ENCODE measurements at regions not wholly inside any gene's neighbourhood (a gene's known extent, or its start where the extent isn't known, plus 50 kb on each side); places are given as distances from the start of the nearest gene placed in this dataset.

DNA sequence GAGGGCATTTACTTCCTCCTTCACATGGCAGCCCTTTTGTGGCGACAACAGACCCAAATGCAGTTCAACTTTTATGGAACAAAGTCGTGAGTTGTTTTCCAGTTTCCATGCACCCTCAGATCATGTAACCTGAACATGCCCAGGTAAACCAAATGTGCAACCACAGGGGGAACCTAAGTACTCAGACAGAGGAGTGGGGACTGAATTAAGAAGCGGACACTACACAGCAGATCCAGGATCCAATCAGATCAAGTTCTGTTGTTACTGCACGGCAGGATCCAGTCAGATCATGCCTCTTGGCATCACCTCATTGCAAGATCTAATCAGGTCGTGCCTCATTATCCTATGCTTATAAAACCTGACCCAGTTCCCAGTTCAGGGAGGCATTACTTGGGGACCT lies 115.7 kb downstream of the MATN1 start:
- no peak for DNase-seq

DNA sequence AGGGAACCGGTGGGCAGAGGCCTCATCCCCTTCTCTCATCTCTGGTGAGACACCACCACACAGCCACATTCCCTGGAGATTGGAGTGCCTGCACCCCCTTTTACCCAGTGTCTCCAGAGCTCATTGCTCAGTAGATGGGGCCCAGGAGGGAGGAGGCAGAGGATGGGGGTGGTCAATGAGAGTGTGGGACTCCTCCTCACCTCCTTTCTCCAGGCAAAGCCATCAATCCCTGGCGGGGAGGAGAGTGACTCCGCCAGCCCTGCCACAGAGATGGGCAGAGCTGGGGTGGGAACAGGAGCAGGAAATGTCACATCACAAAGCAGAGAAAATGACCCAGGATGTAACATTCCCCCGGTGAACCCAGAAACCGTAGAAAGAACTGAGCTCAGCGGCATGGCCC lies 117.2 kb downstream of the MATN1 start:
- no peak for DNase-seq

DNA sequence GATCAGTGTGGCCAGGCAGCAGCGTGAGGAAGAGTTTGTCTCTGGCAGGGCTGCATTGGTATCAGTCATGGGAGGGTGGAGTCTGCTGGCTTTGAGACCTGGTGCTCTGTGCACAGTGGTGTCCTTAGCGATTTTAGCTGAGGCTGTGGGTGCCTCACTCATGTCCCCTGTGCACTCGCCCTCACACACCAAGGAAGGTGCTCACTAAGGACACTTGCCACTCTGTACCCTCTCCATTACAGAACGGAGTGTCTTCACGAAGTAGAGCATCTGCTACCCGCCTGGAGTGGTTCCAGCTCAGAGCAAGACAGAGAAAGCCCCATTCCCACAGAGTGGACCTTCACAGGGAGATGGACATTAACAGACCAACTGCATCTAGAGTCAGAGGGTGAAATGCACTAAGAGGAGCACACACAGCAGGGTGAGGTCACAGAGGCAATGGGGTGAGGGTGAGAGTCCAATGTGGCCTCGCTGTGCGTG lies 117.9 kb downstream of the MATN1 start:
- DNase-seq, result no peak

GRCh38 chr1:30604801-30605440 lies 118.5 kb downstream of the MATN1 start:
- DNase-seq, result no peak

GRCh38 chr1:30603081-30603858 lies 120.1 kb downstream of the MATN1 start:
- DNase-seq, result no peak

DNA sequence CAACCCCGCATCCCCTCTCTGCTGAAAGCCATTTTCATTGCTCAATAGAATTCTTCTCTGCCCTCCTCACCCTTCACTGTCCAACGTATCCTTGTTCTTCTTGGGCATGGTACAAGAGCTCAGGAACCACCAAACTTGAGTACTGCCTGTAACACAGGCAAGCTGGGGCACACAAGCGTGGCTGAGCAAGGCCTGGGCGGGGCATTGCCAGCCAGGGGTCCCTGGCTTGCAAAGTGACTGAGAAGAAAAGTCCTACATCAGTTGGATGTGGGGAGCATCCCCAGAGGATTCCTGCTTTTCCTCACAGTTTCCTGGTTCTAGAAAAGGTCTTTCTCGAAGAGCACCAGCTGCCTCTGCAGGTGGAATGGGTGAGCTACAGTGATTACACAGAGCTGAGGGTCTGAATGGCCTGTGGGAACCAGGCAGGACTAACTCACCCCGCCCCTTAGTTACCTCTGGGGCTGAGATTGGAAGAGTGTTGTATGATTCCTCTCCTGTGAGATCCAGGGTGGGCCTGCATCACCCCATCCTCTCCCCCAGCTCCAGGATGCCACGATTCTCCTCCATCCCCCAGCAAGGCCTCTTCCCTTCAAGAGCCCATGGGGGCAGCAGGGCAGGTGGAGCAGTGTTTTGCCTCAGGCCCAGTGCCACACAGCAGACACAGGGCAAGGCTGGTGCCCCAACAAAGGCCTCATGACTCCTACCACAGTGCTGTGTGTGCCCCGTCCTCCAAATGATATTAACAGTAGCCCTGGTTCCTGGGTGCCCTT lies 121.9 kb downstream of the MATN1 start:
- DNase-seq, result no peak

DNA sequence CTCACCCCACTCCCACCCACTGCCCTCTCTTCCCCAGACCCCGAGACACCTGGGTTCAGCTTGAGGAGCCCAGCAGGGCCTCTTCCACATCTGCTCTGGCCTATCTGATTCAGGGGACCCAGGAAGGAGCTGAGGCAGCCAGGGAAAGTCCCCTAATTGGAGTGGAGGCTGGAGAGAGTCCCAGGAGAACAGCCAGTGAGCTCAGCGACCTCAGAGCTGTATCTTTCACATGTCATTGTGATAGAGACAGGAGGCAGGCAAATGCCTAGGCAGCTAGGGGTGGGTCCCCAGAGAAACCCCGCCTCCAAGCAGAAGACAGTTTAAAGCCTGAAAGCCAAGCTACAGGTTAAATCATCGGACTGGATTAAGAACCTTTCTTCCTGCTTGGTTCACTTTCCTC lies 122.7 kb downstream of the MATN1 start:
- no peak for DNase-seq

- DNase-seq, result no peak
Observed at GRCh38 chr1:30600258-30600657, 123.1 kb downstream of the MATN1 start.

DNA sequence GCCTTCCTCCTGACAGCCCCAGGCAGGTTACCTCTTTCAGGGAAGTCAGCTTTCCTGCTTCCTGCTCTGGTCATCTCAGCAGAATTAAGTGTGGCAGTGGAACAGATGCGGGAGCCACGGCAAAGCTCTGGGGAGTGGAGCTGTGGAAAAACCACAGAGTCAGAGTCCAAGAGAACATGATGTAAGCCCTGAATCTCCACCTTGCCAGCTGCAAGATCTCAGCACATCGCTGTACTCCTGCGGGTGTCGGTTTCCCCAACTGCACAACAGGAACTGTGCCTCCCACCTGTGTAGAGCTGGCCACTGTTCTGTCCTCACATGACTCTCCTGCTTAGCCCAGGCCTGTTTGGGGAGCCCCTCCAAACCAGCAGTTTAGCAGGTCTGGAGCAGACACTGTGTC lies 123.7 kb downstream of the MATN1 start:
- DNase-seq, result no peak

- DNase-seq, result no peak
Observed at GRCh38 chr1:30598571-30599114, 124.7 kb downstream of the MATN1 start.

DNA sequence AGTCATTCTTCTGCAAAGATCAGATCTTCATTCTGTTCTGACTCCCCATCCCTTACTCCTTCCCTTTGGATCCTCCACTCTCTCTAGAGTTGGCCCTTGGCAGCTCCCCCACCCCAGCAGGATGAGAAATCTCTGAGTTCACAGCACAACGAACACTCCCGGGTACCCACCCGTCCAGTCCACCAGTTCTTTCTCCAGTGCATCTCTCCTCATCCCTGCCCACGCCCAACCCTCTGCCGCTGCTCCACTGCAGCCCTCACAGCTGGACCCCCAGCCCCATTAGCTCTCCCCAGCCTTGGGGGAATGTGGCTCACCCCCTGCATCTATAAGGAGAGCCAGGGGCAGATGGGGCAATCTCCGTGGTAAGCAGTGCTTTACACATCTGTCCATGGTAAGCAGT lies 125.7 kb downstream of the MATN1 start:
- DNase-seq, result no peak

DNA sequence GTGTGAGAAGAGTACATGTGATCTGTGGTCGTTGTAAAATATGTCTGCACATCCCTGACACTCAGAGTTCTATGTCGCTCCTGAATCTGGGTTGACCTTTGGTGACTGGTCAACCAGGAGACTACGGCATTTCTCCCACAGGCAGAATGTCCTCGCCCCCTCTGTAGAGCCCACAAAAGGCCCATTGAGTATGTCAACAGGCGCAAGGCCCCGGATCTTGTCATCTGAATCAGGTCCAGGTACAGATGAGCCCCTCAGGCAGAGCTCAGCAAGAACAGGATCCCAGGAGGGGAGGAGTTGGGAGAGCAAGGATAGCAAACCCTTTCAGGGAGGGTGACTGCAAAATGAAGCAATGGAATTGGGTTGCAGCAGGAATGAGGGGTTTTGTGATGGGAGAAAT lies 126.5 kb downstream of the MATN1 start:
- DNase-seq, result no peak

GRCh38 chr1:30596470-30596869 lies 126.9 kb downstream of the MATN1 start:
- DNase-seq, result no peak

DNA sequence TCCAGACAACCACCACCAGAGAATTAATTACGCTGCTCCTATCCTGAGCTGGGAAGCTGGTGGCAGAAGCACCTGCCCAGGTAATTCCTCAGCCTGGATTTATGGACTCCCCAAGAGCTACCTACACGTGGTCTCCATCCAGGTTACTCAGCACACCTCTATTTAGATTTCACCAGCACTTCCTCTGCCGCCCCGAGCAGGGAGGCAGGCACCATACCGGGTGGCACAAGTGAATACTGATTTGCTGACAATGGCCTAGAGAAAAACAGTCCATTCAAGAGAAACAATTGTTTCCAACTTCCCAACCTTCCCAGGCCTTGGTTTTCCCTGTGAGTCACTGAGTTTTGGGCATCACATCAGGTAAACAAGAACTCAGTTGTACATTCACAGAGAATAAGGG lies 134.3 kb downstream of the MATN1 start:
- no peak for DNase-seq

GRCh38 chr1:30588311-30589073 lies 134.9 kb downstream of the MATN1 start:
- DNase-seq, result no peak

DNA sequence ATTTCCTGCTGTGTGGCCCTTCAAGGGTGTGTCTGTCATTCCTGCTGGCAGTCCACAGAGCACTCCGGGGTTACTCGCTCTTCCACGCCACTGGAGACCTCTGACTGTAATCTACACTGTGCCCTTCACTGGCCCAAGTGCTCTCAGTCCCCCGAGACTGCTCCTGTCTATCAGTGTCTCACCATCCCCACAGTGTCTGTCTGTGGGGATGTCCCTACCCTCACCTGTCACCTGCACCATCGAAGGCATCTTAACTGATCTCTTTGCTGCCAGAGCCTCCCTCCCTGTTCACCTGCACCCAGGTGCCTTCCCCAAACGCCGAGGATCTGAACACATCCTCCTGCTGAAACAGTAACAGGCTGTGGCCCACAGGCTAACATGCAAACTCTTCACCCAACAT lies 136.7 kb downstream of the MATN1 start:
- DNase-seq, result no peak

GRCh38 chr1:30579580-30579979 lies 143.8 kb downstream of the MATN1 start:
- no peak for DNase-seq

GRCh38 chr1:30575066-30575465 lies 148.3 kb downstream of the MATN1 start:
- no peak for DNase-seq

- DNase-seq, result no peak
Observed at GRCh38 chr1:30572192-30572591, 151.2 kb downstream of the MATN1 start.

- DNase-seq, result no peak
Observed at GRCh38 chr1:30571380-30571779, 152.0 kb downstream of the MATN1 start.

DNA sequence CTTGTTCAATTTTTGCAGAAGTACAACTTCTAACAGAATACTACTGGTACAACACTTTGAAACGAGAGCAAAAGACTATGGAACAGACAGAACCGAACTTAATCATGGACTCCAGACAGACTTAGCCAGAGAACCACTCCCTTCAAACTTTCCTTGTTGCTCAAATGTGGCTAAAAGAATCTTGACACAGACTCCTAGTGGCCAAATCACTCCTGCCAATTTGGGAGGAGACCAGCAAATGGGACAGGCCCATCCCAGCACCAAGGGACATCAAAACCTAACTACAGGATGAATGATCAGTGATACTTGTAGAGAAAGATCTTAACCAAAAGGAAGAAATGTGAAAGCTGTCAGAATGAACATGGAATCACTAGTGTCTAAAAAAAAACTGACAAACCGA lies 154.0 kb downstream of the MATN1 start:
- DNase-seq, result no peak

GRCh38 chr1:30562559-30562958 lies 160.8 kb downstream of the MATN1 start:
- DNase-seq, result no peak

DNA sequence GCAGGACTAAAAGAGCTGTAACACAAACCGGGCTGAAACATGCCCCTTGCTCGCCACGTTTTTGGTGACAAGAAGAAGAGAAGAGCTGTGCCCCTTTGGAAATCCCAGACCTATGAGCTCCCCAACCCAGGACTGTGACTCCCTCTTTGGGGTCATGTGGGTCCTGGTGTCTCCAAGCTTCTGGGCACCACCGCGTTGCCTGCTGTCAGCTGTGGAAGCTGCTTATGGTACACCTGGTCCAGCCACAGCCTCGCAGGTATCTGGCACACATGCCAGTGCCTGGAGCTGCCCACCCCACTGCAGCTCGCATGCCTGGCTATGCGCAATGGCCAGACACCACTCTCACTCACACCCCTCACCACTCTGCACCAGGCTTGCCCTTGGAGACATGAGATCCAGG lies 171.8 kb downstream of the MATN1 start:
- no peak for DNase-seq

All from stimulated activated CD4-positive, alpha-beta T cell treated with anti-CD3 and anti-CD28 coated beads, Interleukin-4, amount 100 ng/mL, for 4 hours (primary cell).